IMR-90 (cell line): ENCODE measurements at regions not wholly inside any gene's neighbourhood (a gene's known extent, or its start where the extent isn't known, plus 50 kb on each side); places are given as distances from the start of the nearest gene placed in this dataset.

ENCODE experiments used
- ATAC-seq: fragments of 200-7000 bp; cut with Tn5 transposase; 2 replicates; pipeline ENCODE4 v1.9.1; 2020; ENCODE audit warnings: low read depth, mild to moderate bottlenecking, moderate library complexity
- BruUV-seq: library from RNA; stranded (reverse); fragments of 400-500 nt; replicated peaks from 2 replicates; lab custom pipeline; 2021; lab: Mats Ljungman, UMichigan
- CTCF ChIA-PET: fragments of 300-600 bp; formaldehyde crosslinking; extraction: SDS; loops from one replicate; lab custom pipeline; 2021; ENCODE audit warnings: antibody characterized with exemption; lab: Yijun Ruan, JAX
- POLR2A ChIA-PET: fragments of 300-600 bp; sonication (Branson Sonifier 250); formaldehyde crosslinking; loops from one replicate; lab custom pipeline; 2022; ENCODE audit warnings: antibody characterized with exemption; ENCODE audit not compliant: unreplicated experiment; lab: Charles Lee
- DNase-seq: peaks from one replicate; pipeline ENCODE4 v3.0.0; 2013
- H2AFZ ChIP-seq: replicated peaks from 2 replicates; pipeline ENCODE3; 2013; ENCODE audit warnings: low read length, mild to moderate bottlenecking; ENCODE audit not compliant: poor library complexity
- H2AK5ac ChIP-seq: 2 replicates; pipeline ENCODE4 v1.6.1; 2013; ENCODE audit warnings: low read depth, low read length, inconsistent platforms
- H2AK9ac ChIP-seq: replicated peaks from 2 replicates; pipeline ENCODE3; 2013; ENCODE audit warnings: mild to moderate bottlenecking, low read depth, low read length, moderate library complexity; ENCODE audit not compliant: poor library complexity
- H2BK120ac ChIP-seq: 2 replicates; pipeline ENCODE4 v1.6.1; 2013; ENCODE audit warnings: low read depth, low read length, inconsistent platforms
- H2BK15ac ChIP-seq: 3 replicates; pipeline ENCODE4 v1.6.1; 2013; ENCODE audit warnings: low read depth, low read length, inconsistent platforms
- H2BK20ac ChIP-seq: 2 replicates; pipeline ENCODE4 v1.6.1; 2013; ENCODE audit warnings: low read depth, mild to moderate bottlenecking, inconsistent platforms, low read length, moderate library complexity
- H2BK5ac ChIP-seq: 2 replicates; pipeline ENCODE4 v1.6.1; 2013; ENCODE audit warnings: mild to moderate bottlenecking, low read depth, low read length, inconsistent platforms; ENCODE audit not compliant: poor library complexity, severe bottlenecking
- H3K14ac ChIP-seq: replicated peaks from 2 replicates; pipeline ENCODE4 v1.6.1; 2013; ENCODE audit warnings: low read depth, low read length, inconsistent platforms
- H3K18ac ChIP-seq: 2 replicates; pipeline ENCODE4 v1.6.1; 2013; ENCODE audit warnings: low read depth, low read length, control low read depth
- H3K23ac ChIP-seq: 2 replicates; pipeline ENCODE4 v1.6.1; 2013; ENCODE audit warnings: low read depth, low read length, inconsistent platforms
- H3K27ac ChIP-seq: 2 replicates; pipeline ENCODE4 v1.5.1; 2013; ENCODE audit warnings: mild to moderate bottlenecking, control low read depth, low read length; ENCODE audit not compliant: insufficient read depth
- H3K27me3 ChIP-seq: 2 replicates; pipeline ENCODE4 v1.6.1; 2013; ENCODE audit warnings: low read length; ENCODE audit not compliant: control insufficient read depth, insufficient read depth
- H3K36me3 ChIP-seq: 2 replicates; pipeline ENCODE4 v1.6.1; 2013; ENCODE audit warnings: low read length, mixed read lengths; ENCODE audit not compliant: control insufficient read depth, insufficient read depth
- H3K4ac ChIP-seq: 2 replicates; pipeline ENCODE4 v1.6.1; 2013; ENCODE audit warnings: low read depth, low read length, inconsistent platforms
- H3K4me1 ChIP-seq: 2 replicates; pipeline ENCODE4 v1.6.1; 2013; ENCODE audit warnings: low read length, mixed read lengths; ENCODE audit not compliant: control insufficient read depth, insufficient read depth
- H3K4me2 ChIP-seq: 2 replicates; pipeline ENCODE4 v1.6.1; 2013; ENCODE audit warnings: low read depth, mild to moderate bottlenecking, control low read depth, low read length, moderate library complexity
- H3K4me3 ChIP-seq: 2 replicates; pipeline ENCODE4 v1.5.1; 2013; ENCODE audit warnings: low read depth, mild to moderate bottlenecking, control low read depth, low read length, moderate library complexity; ENCODE audit not compliant: insufficient read depth
- H3K56ac ChIP-seq: 2 replicates; pipeline ENCODE4 v1.6.1; 2013; ENCODE audit warnings: low read length, inconsistent platforms; ENCODE audit not compliant: insufficient read depth; ENCODE audit errors: extremely low read depth
- H3K79me1 ChIP-seq, 2 experiments: 2 replicates each; pipeline ENCODE4 v1.6.1; 2013; ENCODE audit warnings: low read length in 2 of 2, inconsistent platforms in 1 of 2, low read depth in 1 of 2
- H3K9ac ChIP-seq: 2 replicates; pipeline ENCODE4 v1.6.1; 2013; ENCODE audit warnings: low read depth, low read length, control low read depth
- H3K9me1 ChIP-seq: 2 replicates; pipeline ENCODE4 v1.6.1; 2013; ENCODE audit warnings: low read length, inconsistent platforms; ENCODE audit not compliant: insufficient read depth
- H3K9me3 ChIP-seq: 2 replicates; pipeline ENCODE4 v1.6.1; 2013; ENCODE audit warnings: low read length; ENCODE audit not compliant: control insufficient read depth, insufficient read depth
- H4K20me1 ChIP-seq: 2 replicates; pipeline ENCODE4 v1.6.1; 2013; ENCODE audit warnings: low read length, inconsistent platforms; ENCODE audit not compliant: insufficient read depth
- H4K5ac ChIP-seq: 2 replicates; pipeline ENCODE4 v1.6.1; 2013; ENCODE audit warnings: mild to moderate bottlenecking, low read depth, low read length, control low read depth
- H4K8ac ChIP-seq, 2 experiments: 2 replicates each; pipeline ENCODE4 v1.6.1; 2013; ENCODE audit warnings: low read depth in 2 of 2, low read length in 2 of 2, control low read depth in 1 of 2, inconsistent platforms in 1 of 2
- H4K91ac ChIP-seq: 2 replicates; pipeline ENCODE4 v1.6.1; 2013; ENCODE audit warnings: low read depth, low read length, inconsistent platforms; ENCODE audit not compliant: insufficient read depth
- BHLHE40 ChIP-seq: fragments of 150-350 bp; IDR thresholded peaks from 2 replicates; pipeline ENCODE4 v1.6.1; 2016; ENCODE audit warnings: mild to moderate bottlenecking, low read depth, low read length
- CHD1 ChIP-seq: IDR thresholded peaks from 2 replicates; pipeline ENCODE4 v1.6.1; 2012; ENCODE audit warnings: low read depth, low read length, improper control_type of control experiment
- FOS ChIP-seq: fragments of 150-350 bp; IDR thresholded peaks from 2 replicates; pipeline ENCODE4 v1.6.1; 2016; ENCODE audit warnings: low read depth, low read length
- MXI1 ChIP-seq: IDR thresholded peaks from 2 replicates; pipeline ENCODE4 v1.6.1; 2012; ENCODE audit warnings: low read depth, mild to moderate bottlenecking, low read length, moderate library complexity, borderline replicate concordance
- RAD21 ChIP-seq: IDR thresholded peaks from 2 replicates; pipeline ENCODE4 v1.6.1; 2012; ENCODE audit warnings: low read length, improper control_type of control experiment
- SMC3 ChIP-seq: fragments of 150-350 bp; IDR thresholded peaks from 2 replicates; pipeline ENCODE4 v1.6.1; 2016; ENCODE audit warnings: low read depth, mild to moderate bottlenecking, antibody characterized with exemption, low read length, moderate library complexity
- WGBS, 2 experiments: methylation state at CpG; one replicate each; pipeline versions ENCODE4 v1.1.5 to v1.1.7; 2013; ENCODE audit warnings: missing lambda C conversion rate in 2 of 2; ENCODE audit not compliant: insufficient read length in 1 of 2; ENCODE audit errors: extremely low coverage in 2 of 2; 5-methylcytosine and 5-hydroxymethylcytosine counted together
- dilution Hi-C: fragments of 300-500 bp; cut with HindIII; formaldehyde crosslinking; loops from one replicate; pipeline ENCODE4 v1.14.3; 2018; ENCODE audit warnings: low sequenced_read_pairs; ENCODE audit not compliant: unreplicated experiment
- in situ Hi-C: fragments of 300-500 bp; cut with MboI; formaldehyde crosslinking; loops from 3 replicates; pipeline ENCODE4 v1.14.3; 2019; ENCODE audit warnings: low sequenced_read_pairs, inconsistent platforms, mixed read lengths
- intact Hi-C: fragments of 100-400 bp; cut with micrococcal nuclease; formaldehyde crosslinking; loops from 2 replicates; pipeline ENCODE4 v1.10.0; 2022

- dilution Hi-C loops (no loop called here), in situ Hi-C loops (no loop called here), intact Hi-C loops (no loop called here)
- Histone ChIP-seq H3K36me3 (no peaks in the 10 kb centered on the region), H4K8ac (no peak overlapping the region; a peak in 1 of 4 replicates), H3K9me3 (peaks cover 2% of the 10 kb centered on the region), H2AK9ac (no peak overlapping the region), H4K20me1 (no peaks in the 10 kb centered on the region), H3K4me2 (no peak overlapping the region), H2BK5ac (no peak overlapping the region), H3K4ac (no peak overlapping the region), H4K91ac (no peak overlapping the region), H2AK5ac (no peak overlapping the region), H2BK15ac (no peak overlapping the region), H3K23ac (no peak overlapping the region), H3K56ac (no peak overlapping the region), H2AFZ (no peak overlapping the region), H3K9me1 (no peaks in the 10 kb centered on the region), H3K14ac (no peak overlapping the region), H2BK120ac (no peak overlapping the region), H3K18ac (no peak overlapping the region; the same call in 1 of the 2 replicates), H3K9ac (no peak overlapping the region), H3K27ac (no peak overlapping the region), H3K4me1 (no peaks in the 10 kb centered on the region), H3K27me3 (no peaks in the 10 kb centered on the region), H3K79me1 (no peaks in the 10 kb centered on the region), H3K4me3 (no peak overlapping the region), H4K5ac (no peak overlapping the region), H2BK20ac (no peak overlapping the region)
- DNase-seq (no peak), ATAC-seq (no peak)
- ChIA-PET CTCF (no interaction called here), POLR2A (no interaction called here)
- TF ChIP-seq BHLHE40 (no peak), MXI1 (no peak), RAD21 (no peak), SMC3 (no peak), FOS (no peak), CHD1 (no peak)
- BruUV-seq, result no TSS peak
- WGBS, 2 experiments, result no CpG with 5 or more reads among the region's 2 CpGs
Observed at GRCh38 chr21:21897275-21897883, 899.2 kb downstream of the NCAM2 start.
